ENCODE measurements at regions not wholly inside any gene's neighbourhood (a gene's known extent, or its start where the extent isn't known, plus 50 kb on each side); places are given as distances from the start of the nearest gene placed in this dataset.

DNA sequence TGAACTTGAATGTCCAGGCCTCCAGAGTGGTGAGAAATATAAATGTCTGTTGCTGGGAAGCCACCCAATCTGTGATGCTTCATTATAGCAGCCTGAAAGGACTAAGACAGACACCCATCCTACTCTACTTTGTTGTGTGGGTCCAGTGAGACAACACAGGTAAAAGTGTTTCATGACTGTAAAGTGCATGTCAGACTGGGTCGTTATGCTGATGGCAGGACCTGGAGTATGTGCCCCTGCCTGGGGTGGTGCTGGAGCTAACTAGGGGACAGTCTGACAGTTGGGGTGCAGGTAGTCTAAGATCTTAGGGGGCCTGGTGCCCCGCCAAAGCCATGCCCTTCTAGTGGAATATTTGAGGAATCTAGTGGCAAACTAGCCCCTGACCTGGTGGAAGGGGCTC, 165.6 kb downstream of the TRIM29 start:
- WGBS (ENCODE audit: insufficient coverage, insufficient read length) = no CpG with 5 or more reads among the region's 2 CpGs
- DNase-seq (ENCODE audit: low read depth, low spot score) = no peak
- Histone ChIP-seq H3K36me3 (ENCODE audit: control insufficient read depth, insufficient read depth, low read length) (no peaks in the 10 kb centered on the region; the same call in 1 of the 2 replicates), H3K4me1 (ENCODE audit: control insufficient read depth, insufficient read depth, low read length) (peaks cover 4% of the 10 kb centered on the region; the same call in 1 of the 2 replicates), H3K4me3 (ENCODE audit: low read length) (no peak overlapping the region), H3K27ac (ENCODE audit: low read length) (no peak overlapping the region), H3K27me3 (ENCODE audit: control insufficient read depth, insufficient read depth, low read length) (no peaks in the 10 kb centered on the region), H3K9me3 (ENCODE audit: control insufficient read depth, insufficient read depth, low read length) (no peaks in the 10 kb centered on the region)

DNA sequence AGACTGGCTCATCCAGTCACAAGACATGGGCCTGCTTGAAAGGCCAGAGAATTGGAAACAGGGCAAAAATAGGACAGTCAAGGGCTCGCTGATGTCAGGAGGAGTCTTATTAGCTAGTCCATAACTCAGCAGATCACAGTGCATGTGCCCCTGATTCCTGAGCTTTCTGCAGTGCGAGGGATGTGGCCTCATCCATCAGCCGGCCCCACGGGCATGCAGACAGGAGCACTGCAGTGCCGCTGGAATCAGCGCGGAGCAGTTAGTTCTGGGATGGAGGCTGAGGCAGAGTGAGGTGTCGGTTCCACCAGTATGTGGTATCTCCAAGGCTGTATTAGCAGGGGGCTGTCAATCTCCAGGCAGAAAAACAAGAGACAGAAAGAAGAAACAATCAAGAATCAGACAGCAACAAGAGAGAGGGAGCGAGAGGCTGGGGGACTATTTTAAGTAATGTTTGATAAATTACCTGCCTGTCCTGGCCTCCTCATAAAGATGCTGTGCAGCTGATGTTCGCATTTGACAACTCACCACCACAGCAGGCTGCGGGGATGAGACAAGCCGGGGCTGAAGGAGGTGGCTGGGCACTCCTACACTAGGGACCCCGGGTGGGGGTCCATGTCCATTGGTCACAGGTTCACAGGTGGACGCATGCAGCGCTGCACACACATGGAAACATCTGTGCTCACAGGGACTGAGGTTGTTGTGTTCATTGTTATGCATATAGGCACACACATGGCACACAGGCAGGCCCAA, 167.2 kb downstream of the TRIM29 start:
- WGBS (ENCODE audit: insufficient coverage, insufficient read length) = no CpG with 5 or more reads among the region's 15 CpGs
- H3K27me3 ChIP-seq (ENCODE audit: control insufficient read depth, insufficient read depth, low read length) = no peaks in the 10 kb centered on the region
- H3K4me1 ChIP-seq (ENCODE audit: control insufficient read depth, insufficient read depth, low read length) = peaks cover 1% of the 10 kb centered on the region; the same call in 1 of the 2 replicates

DNA sequence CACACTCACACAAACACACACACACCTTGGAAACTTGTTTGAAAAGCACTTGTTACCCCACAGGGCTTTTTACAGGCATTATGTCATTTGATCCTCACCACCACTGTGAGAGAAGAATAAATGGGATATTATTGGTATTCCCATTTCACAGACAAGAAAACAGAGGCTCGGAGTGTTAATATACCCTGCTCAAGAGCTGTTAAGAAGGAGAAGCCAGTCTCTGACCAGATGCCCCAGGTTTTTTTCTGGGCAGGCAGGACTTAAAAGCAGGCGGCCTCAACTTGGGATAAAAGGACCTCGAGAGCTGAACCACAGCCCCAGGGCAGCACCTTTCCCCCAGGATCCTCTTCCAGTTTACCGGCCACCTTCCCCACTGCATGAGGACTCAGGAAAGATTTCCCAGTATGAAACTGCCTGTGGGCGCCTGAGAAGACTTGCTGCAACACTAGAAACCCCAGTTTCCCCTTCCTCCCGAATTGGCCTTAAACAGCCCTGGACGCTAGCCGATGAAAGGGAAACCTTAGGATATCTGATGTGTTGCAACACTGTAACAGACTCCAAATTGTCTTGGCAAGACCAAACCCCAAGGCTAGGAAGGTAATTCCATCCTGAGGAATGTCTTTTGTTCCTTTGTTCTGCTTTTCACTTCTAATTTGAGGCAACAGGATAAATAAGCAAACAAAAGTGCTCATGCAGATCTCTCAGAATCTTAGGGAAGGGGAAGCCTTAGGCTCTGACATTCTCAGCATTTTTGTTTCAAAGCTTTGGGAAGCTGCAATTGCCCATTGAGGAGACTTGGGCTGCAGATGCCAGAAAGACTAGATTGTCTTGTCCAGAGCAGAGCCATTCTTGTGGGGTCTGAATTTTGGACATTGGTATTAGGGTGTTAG, 173.5 kb downstream of the TRIM29 start:
- Histone ChIP-seq H3K27me3 (ENCODE audit: control insufficient read depth, insufficient read depth, low read length) (no peaks in the 10 kb centered on the region), H3K36me3 (ENCODE audit: control insufficient read depth, insufficient read depth, low read length) (no peaks in the 10 kb centered on the region), H3K27ac (ENCODE audit: low read length) (no peak overlapping the region), H3K9me3 (ENCODE audit: control insufficient read depth, insufficient read depth, low read length) (no peaks in the 10 kb centered on the region), H3K4me3 (ENCODE audit: low read length) (no peak overlapping the region), H3K4me1 (ENCODE audit: control insufficient read depth, insufficient read depth, low read length) (peaks cover 7% of the 10 kb centered on the region; the same call in 1 of the 2 replicates)
- DNase-seq (ENCODE audit: low read depth, low spot score) = peak; percentile 52
- WGBS (ENCODE audit: insufficient coverage, insufficient read length) = no CpG with 5 or more reads among the region's 8 CpGs

More for the DNA sequence above, 167.2 kb downstream of the TRIM29 start:
- no peak overlapping the region for H3K27ac ChIP-seq (ENCODE audit: low read length)
- no peak overlapping the region for H3K4me3 ChIP-seq (ENCODE audit: low read length)
- H3K9me3 ChIP-seq (ENCODE audit: control insufficient read depth, insufficient read depth, low read length) = no peaks in the 10 kb centered on the region
- DNase-seq (ENCODE audit: low read depth, low spot score) = no peak
- H3K36me3 ChIP-seq (ENCODE audit: control insufficient read depth, insufficient read depth, low read length) = no peaks in the 10 kb centered on the region; the same call in 1 of the 2 replicates

DNA sequence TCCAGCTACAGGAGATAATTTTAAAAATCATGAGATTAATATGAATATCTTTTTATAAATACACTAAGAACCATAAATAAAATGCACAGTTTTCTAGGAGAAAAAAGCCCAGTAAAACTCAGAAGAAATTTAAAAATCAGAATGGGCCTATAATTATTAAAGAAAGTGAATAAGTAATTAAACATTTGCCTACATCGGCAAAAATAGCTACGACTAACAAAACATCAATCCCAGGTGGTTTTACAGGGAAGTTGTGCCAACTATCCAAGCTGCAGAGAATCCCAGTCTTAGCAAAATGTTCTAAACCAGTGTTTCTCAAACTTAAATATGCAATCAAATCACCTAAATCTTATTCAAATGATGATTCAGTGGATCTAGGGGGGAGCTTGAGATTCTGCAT, 180.0 kb downstream of the TRIM29 start:
- no peak overlapping the region for H3K27ac ChIP-seq (ENCODE audit: low read length)
- WGBS (ENCODE audit: insufficient coverage, insufficient read length) = no CpG with 5 or more reads among the region's 2 CpGs
- H3K9me3 ChIP-seq (ENCODE audit: control insufficient read depth, insufficient read depth, low read length) = no peaks in the 10 kb centered on the region
- no peak overlapping the region for H3K4me3 ChIP-seq (ENCODE audit: low read length)
- H3K4me1 ChIP-seq (ENCODE audit: control insufficient read depth, insufficient read depth, low read length) = no peaks in the 10 kb centered on the region; the same call in 1 of the 2 replicates
- no peaks in the 10 kb centered on the region for H3K27me3 ChIP-seq (ENCODE audit: control insufficient read depth, insufficient read depth, low read length)
- no peaks in the 10 kb centered on the region for H3K36me3 ChIP-seq (ENCODE audit: control insufficient read depth, insufficient read depth, low read length)
- DNase-seq (ENCODE audit: low read depth, low spot score) = no peak

DNA sequence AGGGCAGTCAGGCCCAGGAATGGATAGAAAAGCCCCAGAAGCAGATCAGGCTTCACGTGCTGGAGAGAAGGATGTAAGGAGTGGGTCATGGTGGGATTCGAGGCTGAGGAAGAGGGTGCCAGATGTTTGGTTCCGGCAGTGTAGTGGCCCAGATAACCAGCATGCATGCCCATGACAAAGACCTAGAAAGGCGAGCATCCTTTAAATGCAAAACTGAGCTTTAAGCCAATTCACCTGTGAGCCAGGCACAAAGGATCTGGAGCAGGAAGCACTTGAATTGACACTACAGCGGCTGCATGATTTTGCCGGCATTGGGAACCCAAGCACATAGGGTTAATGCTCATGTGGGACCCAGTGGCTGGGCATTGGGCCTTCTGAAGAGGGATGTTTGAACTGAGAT, 185.5 kb downstream of the TRIM29 start:
- H3K9me3 ChIP-seq (ENCODE audit: control insufficient read depth, insufficient read depth, low read length) = no peaks in the 10 kb centered on the region
- no peak overlapping the region for H3K27ac ChIP-seq (ENCODE audit: low read length)
- WGBS (ENCODE audit: insufficient coverage, insufficient read length) = no CpG with 5 or more reads among the region's 6 CpGs
- H3K4me1 ChIP-seq (ENCODE audit: control insufficient read depth, insufficient read depth, low read length) = no peaks in the 10 kb centered on the region; the same call in 1 of the 2 replicates
- H3K27me3 ChIP-seq (ENCODE audit: control insufficient read depth, insufficient read depth, low read length) = no peaks in the 10 kb centered on the region
- no peak overlapping the region for H3K4me3 ChIP-seq (ENCODE audit: low read length)
- no peak for DNase-seq (ENCODE audit: low read depth, low spot score)
- no peaks in the 10 kb centered on the region for H3K36me3 ChIP-seq (ENCODE audit: control insufficient read depth, insufficient read depth, low read length)

DNA sequence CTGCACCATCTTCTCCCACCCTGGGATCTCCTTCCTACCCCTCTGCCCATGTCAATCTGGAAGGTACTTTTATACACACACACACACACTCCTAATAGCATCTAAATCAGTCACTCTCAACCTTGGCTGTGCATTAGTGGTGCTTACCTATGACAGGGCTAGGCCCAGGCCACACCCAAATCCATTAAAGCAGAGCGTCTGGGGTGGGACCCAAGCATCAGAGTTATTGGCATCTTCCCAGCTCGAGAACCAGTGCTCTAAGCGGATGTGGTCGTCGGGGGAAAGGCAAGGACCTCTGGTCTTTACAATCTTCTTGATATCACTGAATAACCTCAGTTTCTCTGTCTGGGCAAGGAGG, 194.6 kb downstream of the TRIM29 start:
- H3K36me3 ChIP-seq (ENCODE audit: control insufficient read depth, insufficient read depth, low read length) = no peaks in the 10 kb centered on the region
- peaks cover 2% of the 10 kb centered on the region; the same call in 1 of the 2 replicates for H3K4me1 ChIP-seq (ENCODE audit: control insufficient read depth, insufficient read depth, low read length)
- no peak overlapping the region for H3K27ac ChIP-seq (ENCODE audit: low read length)
- no peaks in the 10 kb centered on the region for H3K27me3 ChIP-seq (ENCODE audit: control insufficient read depth, insufficient read depth, low read length)
- DNase-seq (ENCODE audit: low read depth, low spot score) = no peak
- H3K9me3 ChIP-seq (ENCODE audit: control insufficient read depth, insufficient read depth, low read length) = no peaks in the 10 kb centered on the region
- no peak overlapping the region for H3K4me3 ChIP-seq (ENCODE audit: low read length)
- WGBS (ENCODE audit: insufficient coverage, insufficient read length) = no CpG with 5 or more reads among the region's 5 CpGs

DNA sequence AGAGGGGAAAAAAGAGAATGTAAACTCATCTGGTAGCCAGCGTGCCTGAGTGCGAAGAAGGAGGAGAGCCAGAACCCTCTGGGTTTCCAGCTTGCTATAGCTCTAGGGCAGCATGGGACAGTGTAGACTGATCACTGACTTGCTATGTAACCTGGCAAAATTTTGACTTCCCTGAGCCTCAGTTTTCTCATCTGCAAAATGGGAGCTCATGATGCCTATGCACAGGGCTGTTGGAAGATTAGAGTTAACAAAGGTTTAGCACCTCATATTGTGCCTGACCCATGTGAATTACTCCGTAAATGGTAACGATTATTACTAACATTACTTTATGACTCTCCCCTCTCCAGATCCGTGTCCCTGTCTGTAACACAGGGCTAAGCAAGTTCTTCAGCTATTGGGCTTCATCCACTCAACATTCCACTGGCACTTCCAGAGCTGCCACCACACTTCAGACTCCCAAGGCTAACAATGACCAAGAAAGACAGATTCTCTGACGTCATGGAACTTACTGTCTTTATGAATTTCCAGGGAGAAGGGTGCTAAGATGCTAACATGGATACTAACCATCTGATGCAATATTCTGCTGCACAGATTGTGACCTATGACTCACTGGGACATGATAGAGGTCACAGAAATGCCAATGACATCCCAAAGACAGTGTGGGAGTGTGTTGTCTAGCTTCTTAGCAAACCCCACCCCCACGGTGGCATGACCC, 195.2 kb downstream of the TRIM29 start:
- Histone ChIP-seq H3K27me3 (ENCODE audit: control insufficient read depth, insufficient read depth, low read length) (no peaks in the 10 kb centered on the region), H3K9me3 (ENCODE audit: control insufficient read depth, insufficient read depth, low read length) (no peaks in the 10 kb centered on the region)
- no CpG with 5 or more reads among the region's 7 CpGs for WGBS (ENCODE audit: insufficient coverage, insufficient read length)

DNA sequence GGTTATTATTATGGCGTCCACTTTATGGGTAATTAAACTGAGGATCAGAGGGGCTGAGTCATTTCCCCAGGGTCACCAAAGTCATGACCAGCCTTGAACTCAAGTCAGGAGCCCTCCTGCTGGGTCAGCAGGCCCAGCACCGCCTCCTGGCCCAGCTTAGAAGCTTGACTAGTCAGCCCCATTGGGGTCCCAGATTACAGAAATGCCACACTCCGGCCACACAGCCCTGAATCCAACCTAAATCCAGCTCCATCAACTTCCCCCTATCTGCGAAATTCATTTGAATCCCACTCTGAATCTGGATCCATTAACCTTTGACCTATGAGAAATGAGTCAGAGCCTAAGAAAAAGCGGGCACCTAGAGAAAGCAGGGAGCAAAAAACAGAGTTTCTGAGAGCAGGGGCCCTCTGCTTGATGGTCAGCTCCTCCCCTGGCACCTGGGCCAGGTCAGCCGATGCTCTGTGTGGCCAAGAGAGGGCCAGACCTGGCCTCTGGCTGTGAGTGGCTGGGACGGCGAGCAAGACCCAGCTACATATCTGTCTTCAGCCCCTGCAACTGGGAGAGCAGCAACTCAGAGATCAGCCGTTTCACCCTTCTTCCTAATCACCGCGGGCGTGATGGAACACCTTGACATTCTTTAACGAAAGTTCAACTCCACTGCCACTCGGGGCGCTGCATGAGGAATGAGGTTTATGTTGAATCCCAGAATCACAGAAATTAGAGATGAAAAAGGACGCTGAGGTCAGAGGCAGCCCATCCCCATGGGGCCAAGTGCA, 196.1 kb downstream of the TRIM29 start:
- DNase-seq (ENCODE audit: low read depth, low spot score) = no peak
- no CpG with 5 or more reads among the region's 16 CpGs for WGBS (ENCODE audit: insufficient coverage, insufficient read length)
- no peak overlapping the region for H3K27ac ChIP-seq (ENCODE audit: low read length)

More for the DNA sequence above, 195.2 kb downstream of the TRIM29 start:
- Histone ChIP-seq H3K36me3 (ENCODE audit: control insufficient read depth, insufficient read depth, low read length) (no peaks in the 10 kb centered on the region), H3K4me1 (ENCODE audit: control insufficient read depth, insufficient read depth, low read length) (peaks cover 2% of the 10 kb centered on the region; the same call in 1 of the 2 replicates), H3K4me3 (ENCODE audit: low read length) (no peak overlapping the region), H3K27ac (ENCODE audit: low read length) (no peak overlapping the region)
- no peak for DNase-seq (ENCODE audit: low read depth, low spot score)

DNA sequence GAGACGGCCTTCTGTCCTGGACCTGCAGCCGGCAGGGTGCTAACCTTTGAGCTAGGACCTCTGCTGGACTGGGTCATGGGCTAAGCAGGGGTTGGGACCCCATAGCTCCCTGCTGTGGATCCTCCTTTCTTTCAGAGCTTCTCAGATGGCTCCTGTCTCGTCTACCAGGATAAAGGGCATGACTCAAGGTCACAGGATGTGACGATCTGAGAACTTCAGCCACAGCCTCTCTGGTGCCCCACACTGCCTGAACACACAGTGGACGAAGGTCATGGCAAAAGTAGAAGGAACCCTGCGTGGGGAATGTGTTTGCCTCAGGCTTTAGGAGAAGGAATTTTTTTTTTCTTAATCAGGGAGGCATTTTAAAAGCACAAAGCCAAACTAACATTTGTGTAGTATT, 196.7 kb downstream of the TRIM29 start:
- H3K9me3 ChIP-seq (ENCODE audit: control insufficient read depth, insufficient read depth, low read length) = no peaks in the 10 kb centered on the region
- H3K27me3 ChIP-seq (ENCODE audit: control insufficient read depth, insufficient read depth, low read length) = no peaks in the 10 kb centered on the region
- DNase-seq (ENCODE audit: low read depth, low spot score) = no peak
- no peak overlapping the region for H3K27ac ChIP-seq (ENCODE audit: low read length)
- no peaks in the 10 kb centered on the region for H3K36me3 ChIP-seq (ENCODE audit: control insufficient read depth, insufficient read depth, low read length)
- WGBS (ENCODE audit: insufficient coverage, insufficient read length) = no CpG with 5 or more reads among the region's 6 CpGs
- no peak overlapping the region for H3K4me3 ChIP-seq (ENCODE audit: low read length)
- peaks cover 5% of the 10 kb centered on the region; the same call in 1 of the 2 replicates for H3K4me1 ChIP-seq (ENCODE audit: control insufficient read depth, insufficient read depth, low read length)

More for the DNA sequence above, 196.1 kb downstream of the TRIM29 start:
- Histone ChIP-seq H3K4me3 (ENCODE audit: low read length) (no peak overlapping the region), H3K9me3 (ENCODE audit: control insufficient read depth, insufficient read depth, low read length) (no peaks in the 10 kb centered on the region), H3K4me1 (ENCODE audit: control insufficient read depth, insufficient read depth, low read length) (peaks cover 2% of the 10 kb centered on the region; the same call in 1 of the 2 replicates), H3K27me3 (ENCODE audit: control insufficient read depth, insufficient read depth, low read length) (no peaks in the 10 kb centered on the region), H3K36me3 (ENCODE audit: control insufficient read depth, insufficient read depth, low read length) (no peaks in the 10 kb centered on the region)

All from iPS DF 6.9 (cell line).